Astrocyte of the spinal cord (primary cell): ENCODE measurements at regions not wholly inside any gene's neighbourhood (a gene's known extent, or its start where the extent isn't known, plus 50 kb on each side); places are given as distances from the start of the nearest gene placed in this dataset.

ENCODE experiments used
- DNase-seq: peaks from one replicate; pipeline ENCODE4 v3.0.0; 2011; ENCODE audit warnings: low read depth, low spot score
- H3K4me3 ChIP-seq: 2 replicates; pipeline ENCODE4 v1.5.1; 2011; ENCODE audit warnings: low read depth, mild to moderate bottlenecking, low read length, moderate library complexity
- CTCF ChIP-seq: IDR thresholded peaks from 2 replicates; pipeline ENCODE4 v1.5.1; 2012; ENCODE audit warnings: low read depth, mild to moderate bottlenecking, low read length, inconsistent platforms
- in situ Hi-C: cut with HindIII; loops from 2 replicates; pipeline ENCODE4 v1.10.0; 2017; ENCODE audit warnings: low sequenced_read_pairs

- in situ Hi-C loops: no loop called here
- no peak overlapping the region for H3K4me3 ChIP-seq
- DNase-seq: no peak
- TF ChIP-seq CTCF: no peak
Observed at GRCh38 chr2:67844024-67844540, 218.7 kb downstream of the C1D start.

GRCh38 chr2:67845621-67846369 is 217.0 kb downstream of the C1D start:
- peak overlapping the region; percentile 10 for H3K4me3 ChIP-seq
- TF ChIP-seq CTCF: no peak

DNA sequence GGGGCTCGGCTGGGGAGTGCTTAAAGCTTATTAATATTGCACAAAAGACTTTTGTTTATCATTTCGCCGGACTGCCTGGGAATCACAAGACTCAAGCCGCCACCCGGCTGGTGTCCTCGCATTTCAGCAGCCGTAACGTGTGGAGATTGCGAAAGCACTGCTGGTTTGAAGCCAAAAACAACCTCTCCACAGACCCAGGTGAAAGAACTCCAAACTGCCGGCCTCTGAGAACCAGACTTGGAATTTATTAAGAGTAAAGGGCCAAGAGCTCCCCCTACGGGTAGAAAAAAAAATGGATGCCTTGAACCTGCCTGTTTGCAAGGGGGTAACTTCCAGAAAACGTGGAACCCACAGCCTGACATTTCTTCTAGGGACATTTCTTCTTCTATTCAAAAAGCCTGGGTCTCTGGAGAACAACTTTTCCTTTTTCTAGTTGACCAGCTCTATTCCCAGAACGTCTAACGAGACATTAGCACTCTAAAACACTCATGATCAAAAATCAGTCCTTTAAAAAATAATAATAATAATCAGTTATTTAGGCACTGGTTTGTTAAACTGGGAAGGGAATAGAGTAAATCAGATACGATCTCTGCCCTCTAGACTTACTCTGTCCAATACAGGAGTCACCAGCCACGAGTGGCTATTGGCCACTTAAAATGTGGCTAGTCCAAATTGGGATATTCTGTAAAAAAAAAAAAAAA is 216.3 kb downstream of the C1D start:
- in situ Hi-C loops: no loop called here
- peak overlapping the region; percentile 10 for H3K4me3 ChIP-seq
- DNase-seq: peak; percentile 96
- TF ChIP-seq CTCF: peak; percentile 78

More at GRCh38 chr2:67845621-67846369, 217.0 kb downstream of the C1D start:
- in situ Hi-C loops: no loop called here
- DNase-seq: peak; percentile 60

- DNase-seq: no peak
- in situ Hi-C loops: no loop called here
- TF ChIP-seq CTCF: no peak
- H3K4me3 ChIP-seq: no peak overlapping the region
Observed at GRCh38 chr2:67848551-67849285, 214.1 kb downstream of the C1D start.

DNA sequence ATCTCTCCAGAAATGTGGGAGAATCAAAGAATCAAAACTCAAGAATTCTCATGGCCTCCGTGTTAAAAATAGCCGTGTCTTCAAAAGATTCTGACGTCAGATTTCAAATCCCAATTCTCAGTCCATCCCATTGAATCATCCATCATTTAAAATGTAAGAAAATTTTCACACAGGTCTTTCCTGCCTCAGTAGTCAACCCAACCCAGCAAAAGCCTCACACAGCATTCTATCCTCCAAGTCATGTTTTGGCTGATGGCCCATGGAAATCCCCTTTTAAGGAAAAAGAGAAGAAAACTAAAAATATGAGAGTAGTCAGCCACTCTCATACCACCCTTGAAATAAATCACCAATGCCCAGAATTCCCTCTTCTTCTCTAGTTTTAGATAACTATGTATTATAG is 211.8 kb downstream of the C1D start:
- no peak for DNase-seq
- no peak for TF ChIP-seq CTCF
- in situ Hi-C loops: no loop called here
- H3K4me3 ChIP-seq: no peak overlapping the region
